HepG2 (cell line): ENCODE measurements at regions not wholly inside any gene's neighbourhood (a gene's known extent, or its start where the extent isn't known, plus 50 kb on each side); places are given as distances from the start of the nearest gene placed in this dataset.

Experiments
- CTCF ChIP-seq: sonication (generic); formaldehyde crosslinking; IDR thresholded peaks from 2 replicates; pipeline ENCODE4 v1.5.0; 2020; ENCODE audit warnings: mild to moderate bottlenecking, missing genetic modification reagents, moderate library complexity
- EP300 ChIP-seq, 3 experiments: sonication (generic) in 1 of 3; formaldehyde crosslinking in 1 of 3; IDR thresholded peaks; 2 replicates each; pipeline versions ENCODE4 v1.5.1 to v1.6.1; 2011 to 2020; ENCODE audit warnings: low read depth in 2 of 3, low read length in 2 of 3, borderline replicate concordance in 1 of 3, improper control_type of control experiment in 1 of 3, mild to moderate bottlenecking in 1 of 3, missing genetic modification reagents in 1 of 3, moderate library complexity in 1 of 3
- RBM22 ChIP-seq: fragments of 200-400 bp; formaldehyde crosslinking; optimal IDR thresholded peaks from 2 replicates; pipeline ENCODE3; 2017; ENCODE audit warnings: mild to moderate bottlenecking, low read length, moderate library complexity
- TRIM24 ChIP-seq: sonication (generic); formaldehyde crosslinking; IDR thresholded peaks from 2 replicates; pipeline ENCODE4 v1.8.0; 2022; ENCODE audit warnings: mild to moderate bottlenecking, missing genetic modification reagents
- YEATS4 ChIP-seq: sonication (generic); formaldehyde crosslinking; IDR thresholded peaks from 2 replicates; pipeline ENCODE4 v1.4.0; 2020; ENCODE audit warnings: missing genetic modification reagents, borderline replicate concordance
- ZNF333 ChIP-seq: sonication (generic); formaldehyde crosslinking; IDR thresholded peaks from 2 replicates; pipeline ENCODE4 v1.4.0; 2020; ENCODE audit warnings: mild to moderate bottlenecking, missing genetic modification reagents, borderline replicate concordance

- TF ChIP-seq ZNF333 (CRISPR knock-in tag) (no peak), YEATS4 (CRISPR knock-in tag) (no peak), TRIM24 (no peak), RBM22 (no peak), CTCF (no peak), EP300 (IDR thresholded peaks at IDR 0.05; ENCODE audit: low read depth in 2 of 2, low read length in 2 of 2) (no peak), EP300 (CRISPR knock-in tag; IDR thresholded peaks at IDR 0.05; ENCODE audit: borderline replicate concordance) (no peak)
These were observed 51.4 kb upstream of the NEK6 start for GRCh38 chr9:124206391-124206790.
